Transverse colon (tissue), 3 donors: ENCODE measurements at regions not wholly inside any gene's neighbourhood (a gene's known extent, or its start where the extent isn't known, plus 50 kb on each side); places are given as distances from the start of the nearest gene placed in this dataset.

Source experiments
- CTCF ChIP-seq, 5 experiments: fragments of 200-600 bp in 3 of 5; fragments of 450-650 bp in 2 of 5; sonication (generic) in 3 of 5; IDR thresholded peaks; 1 replicate in 2 of 5; 2 replicates in 3 of 5; pipeline ENCODE4 v1.5.1; 2016 to 2017; ENCODE audit warnings: antibody characterized with exemption in 5 of 5, inconsistent platforms in 3 of 5, mild to moderate bottlenecking in 2 of 5, moderate library complexity in 1 of 5
- EP300 ChIP-seq: sonication (generic); formaldehyde crosslinking; IDR thresholded peaks from one replicate; pipeline ENCODE4 v1.6.1; 2017; ENCODE audit warnings: antibody characterized with exemption, low read depth
- POLR2A ChIP-seq: fragments of 450-650 bp; IDR thresholded peaks from one replicate; pipeline ENCODE4 v1.6.1; 2016; ENCODE audit warnings: antibody characterized with exemption, mild to moderate bottlenecking, moderate library complexity

- TF ChIP-seq CTCF (IDR thresholded peaks at IDR 0.05) (no peak), POLR2A (no peak), EP300 (no peak)
Observed at GRCh38 chr13:47237571-47237970, 340.7 kb upstream of the HTR2A start.
